A673 (cell line): ENCODE measurements at regions not wholly inside any gene's neighbourhood (a gene's known extent, or its start where the extent isn't known, plus 50 kb on each side); places are given as distances from the start of the nearest gene placed in this dataset.

Source experiments
- BruUV-seq: library from RNA; stranded (reverse); fragments of 400-500 nt; replicated peaks from 2 replicates; lab custom pipeline; 2021; lab: Mats Ljungman, UMichigan
- CTCF ChIA-PET: fragments of 300-600 bp; sonication (Branson Sonifier 250); formaldehyde crosslinking; loops from one replicate; lab custom pipeline; 2022; ENCODE audit warnings: antibody characterized with exemption; lab: Charles Lee
- POLR2A ChIA-PET: fragments of 300-600 bp; sonication (Branson Sonifier 250); formaldehyde crosslinking; loops from one replicate; lab custom pipeline; 2022; ENCODE audit warnings: antibody characterized with exemption; ENCODE audit not compliant: low non-redundant PET; lab: Charles Lee
- DNase-seq: peaks from one replicate; pipeline ENCODE4 v3.0.0-alpha.2; 2015; ENCODE audit warnings: low spot score
- H3K27ac ChIP-seq: fragments of 200-600 bp; sonication (generic); 2 replicates; pipeline ENCODE4 v1.5.1; 2016; ENCODE audit warnings: mixed run types, low read depth, mild to moderate bottlenecking, mixed read lengths, antibody characterized with exemption, low read length; ENCODE audit not compliant: poor library complexity, severe bottlenecking
- H3K27me3 ChIP-seq: fragments of 200-600 bp; sonication (generic); replicated peaks from 2 replicates; pipeline ENCODE4 v1.6.1; 2017; ENCODE audit warnings: mixed run types, low read depth, mild to moderate bottlenecking, mixed read lengths, antibody characterized with exemption, low read length; ENCODE audit not compliant: insufficient read depth, poor library complexity
- H3K36me3 ChIP-seq: fragments of 200-600 bp; sonication (generic); 2 replicates; pipeline ENCODE4 v1.6.1; 2016; ENCODE audit warnings: mixed run types, mild to moderate bottlenecking, mixed read lengths, antibody characterized with exemption, low read length; ENCODE audit not compliant: insufficient read depth, poor library complexity, severe bottlenecking
- H3K4me1 ChIP-seq: fragments of 200-600 bp; sonication (generic); 2 replicates; pipeline ENCODE4 v1.6.1; 2017; ENCODE audit warnings: mixed run types, mild to moderate bottlenecking, mixed read lengths, antibody characterized with exemption, low read length; ENCODE audit not compliant: insufficient read depth, poor library complexity, severe bottlenecking
- H3K4me3 ChIP-seq: fragments of 200-600 bp; sonication (generic); 2 replicates; pipeline ENCODE4 v1.5.1; 2016; ENCODE audit warnings: low read depth, mixed run types, mild to moderate bottlenecking, mixed read lengths, low read length; ENCODE audit not compliant: poor library complexity, severe bottlenecking
- H3K9me3 ChIP-seq: fragments of 200-600 bp; sonication (generic); 2 replicates; pipeline ENCODE4 v1.6.1; 2016; ENCODE audit warnings: mixed run types, low read depth, mild to moderate bottlenecking, mixed read lengths, antibody characterized with exemption, low read length; ENCODE audit not compliant: poor library complexity, severe bottlenecking
- EZH2 ChIP-seq: fragments of 200-600 bp; sonication (generic); IDR thresholded peaks from 2 replicates; pipeline ENCODE4 v1.6.1; 2017; ENCODE audit warnings: borderline replicate concordance, low read depth, mild to moderate bottlenecking, mixed read lengths, antibody characterized with exemption, low read length; ENCODE audit not compliant: poor library complexity, severe bottlenecking
- intact Hi-C: fragments of 100-400 bp; cut with micrococcal nuclease; formaldehyde crosslinking; loops from one replicate; pipeline ENCODE4 v1.10.0; 2022; ENCODE audit not compliant: unreplicated experiment
- TF ChIP-seq, protein P1 (sequence below): fragments of 300-800, 200-600 bp; sonication (generic); conservative IDR thresholded peaks from 2 replicates; pipeline ENCODE4 v1.5.1; 2017; ENCODE audit warnings: low read depth, mild to moderate bottlenecking, antibody characterized with exemption, low read length, moderate library complexity, mixed read lengths

DNA sequence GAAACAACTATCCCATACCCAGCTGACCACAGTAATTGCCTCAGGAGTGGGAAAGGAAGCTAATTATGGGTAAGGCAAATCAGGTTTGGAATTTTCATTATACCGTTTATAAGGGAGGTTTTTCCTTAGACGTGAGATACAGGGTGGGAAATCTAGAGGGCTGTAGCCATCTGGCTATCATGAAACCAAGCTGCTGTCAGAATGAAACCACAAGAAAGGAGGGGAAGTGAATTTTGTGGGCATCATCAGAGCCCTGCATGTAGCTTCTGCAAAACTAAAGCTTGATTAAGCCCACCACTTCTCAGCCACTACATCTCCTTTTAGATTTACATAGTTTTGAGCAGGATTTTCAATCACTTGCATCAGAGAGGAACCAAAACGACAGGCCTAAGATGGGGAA is 893.5 kb downstream of the TUSC7 start:
- intact Hi-C loops: no loop called here
- no peaks in the 10 kb centered on the region for H3K27me3 ChIP-seq
- no peak overlapping the region for H3K4me3 ChIP-seq
- ChIA-PET POLR2A (no interaction called here), CTCF (interaction anchor here (0.6 kb wide), 1 partner anchor 394 kb away, joined by 3 read pairs; no protein-coding TSS in a partner anchor)
- no TSS peak for BruUV-seq
- H3K36me3 ChIP-seq: no peaks in the 10 kb centered on the region
- DNase-seq: no peak
- H3K4me1 ChIP-seq: peaks cover 23% of the 10 kb centered on the region
- TF ChIP-seq, protein P1, sequence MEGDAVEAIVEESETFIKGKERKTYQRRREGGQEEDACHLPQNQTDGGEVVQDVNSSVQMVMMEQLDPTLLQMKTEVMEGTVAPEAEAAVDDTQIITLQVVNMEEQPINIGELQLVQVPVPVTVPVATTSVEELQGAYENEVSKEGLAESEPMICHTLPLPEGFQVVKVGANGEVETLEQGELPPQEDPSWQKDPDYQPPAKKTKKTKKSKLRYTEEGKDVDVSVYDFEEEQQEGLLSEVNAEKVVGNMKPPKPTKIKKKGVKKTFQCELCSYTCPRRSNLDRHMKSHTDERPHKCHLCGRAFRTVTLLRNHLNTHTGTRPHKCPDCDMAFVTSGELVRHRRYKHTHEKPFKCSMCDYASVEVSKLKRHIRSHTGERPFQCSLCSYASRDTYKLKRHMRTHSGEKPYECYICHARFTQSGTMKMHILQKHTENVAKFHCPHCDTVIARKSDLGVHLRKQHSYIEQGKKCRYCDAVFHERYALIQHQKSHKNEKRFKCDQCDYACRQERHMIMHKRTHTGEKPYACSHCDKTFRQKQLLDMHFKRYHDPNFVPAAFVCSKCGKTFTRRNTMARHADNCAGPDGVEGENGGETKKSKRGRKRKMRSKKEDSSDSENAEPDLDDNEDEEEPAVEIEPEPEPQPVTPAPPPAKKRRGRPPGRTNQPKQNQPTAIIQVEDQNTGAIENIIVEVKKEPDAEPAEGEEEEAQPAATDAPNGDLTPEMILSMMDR: no peak
- TF ChIP-seq EZH2: no peak
- no peaks in the 10 kb centered on the region for H3K9me3 ChIP-seq
- no peak overlapping the region for H3K27ac ChIP-seq

GRCh38 chr3:117606866-117607265 is 897.3 kb downstream of the TUSC7 start:
- H3K27ac ChIP-seq: no peak overlapping the region
- intact Hi-C loops: no loop called here
- H3K9me3 ChIP-seq: no peaks in the 10 kb centered on the region
- H3K4me1 ChIP-seq: peaks cover 18% of the 10 kb centered on the region
- BruUV-seq: no TSS peak
- POLR2A ChIA-PET: no interaction called here
- TF ChIP-seq, protein P1: no peak
- no peak for TF ChIP-seq EZH2
- no peaks in the 10 kb centered on the region for H3K36me3 ChIP-seq
- peak; percentile 11 for DNase-seq
- H3K4me3 ChIP-seq: no peak overlapping the region
- H3K27me3 ChIP-seq: no peaks in the 10 kb centered on the region
- CTCF ChIA-PET: interaction anchor here (0.6 kb wide), 1 partner anchor 108 kb away, joined by 7 read pairs; no protein-coding TSS in a partner anchor

GRCh38 chr3:117609330-117609729 is 899.8 kb downstream of the TUSC7 start:
- TF ChIP-seq, protein P1: no peak
- TF ChIP-seq EZH2: no peak
- CTCF ChIA-PET: no interaction called here
- Histone ChIP-seq H3K36me3 (no peaks in the 10 kb centered on the region), H3K4me1 (no peaks in the 10 kb centered on the region), H3K4me3 (no peak overlapping the region), H3K27me3 (no peaks in the 10 kb centered on the region), H3K9me3 (no peaks in the 10 kb centered on the region), H3K27ac (no peak overlapping the region)
- intact Hi-C loops: no loop called here
- BruUV-seq: no TSS peak
- POLR2A ChIA-PET: no interaction called here
- no peak for DNase-seq
